ENCODE measurements at regions not wholly inside any gene's neighbourhood (a gene's known extent, or its start where the extent isn't known, plus 50 kb on each side); places are given as distances from the start of the nearest gene placed in this dataset.

- TF ChIP-seq CTCF (IDR thresholded peaks at IDR 0.05) (no peak), EZH2 (IDR thresholded peaks at IDR 0.05; ENCODE audit: borderline replicate concordance, insufficient read depth, low read depth, low read length, poor library complexity, severe bottlenecking) (no peak)
Measured at GRCh38 chr7:79714081-79714480, 260.6 kb upstream of the MAGI2 start.

All from B cell (primary cell).